GM18498 (cell line): ENCODE measurements at regions not wholly inside any gene's neighbourhood (a gene's known extent, or its start where the extent isn't known, plus 50 kb on each side); places are given as distances from the start of the nearest gene placed in this dataset.

ENCODE experiments used
- ATAC-seq: cut with Tn5 transposase; IDR thresholded peaks from one replicate; pipeline ENCODE4 v1.9.1; 2021; ENCODE audit warnings: mild to moderate bottlenecking, moderate library complexity; ENCODE audit not compliant: unreplicated experiment

- ATAC-seq: no peak
Measured at GRCh38 chr18:44473394-44474066, 207.2 kb upstream of the SETBP1 start.

- no peak for ATAC-seq
Measured at GRCh38 chr18:44474067-44474411, 206.6 kb upstream of the SETBP1 start.

GRCh38 chr18:44474591-44474990 lies 206.1 kb upstream of the SETBP1 start:
- ATAC-seq: no peak

GRCh38 chr18:44482761-44483160 lies 197.9 kb upstream of the SETBP1 start:
- ATAC-seq: no peak

GRCh38 chr18:44495151-44495550 lies 185.5 kb upstream of the SETBP1 start:
- no peak for ATAC-seq

- ATAC-seq: no peak
Measured at GRCh38 chr18:44497311-44497710, 183.4 kb upstream of the SETBP1 start.

- ATAC-seq: no peak
Measured at GRCh38 chr18:44497757-44498490, 182.8 kb upstream of the SETBP1 start.

GRCh38 chr18:44500808-44501610 lies 179.7 kb upstream of the SETBP1 start:
- ATAC-seq: no peak

GRCh38 chr18:44502221-44502620 lies 178.5 kb upstream of the SETBP1 start:
- ATAC-seq: no peak

GRCh38 chr18:44502790-44503189 lies 177.9 kb upstream of the SETBP1 start:
- ATAC-seq: peak; percentile 40

- no peak for ATAC-seq
Measured at GRCh38 chr18:44503854-44504253, 176.8 kb upstream of the SETBP1 start.

- ATAC-seq: peak; percentile 79
Measured at GRCh38 chr18:44507729-44508325, 172.9 kb upstream of the SETBP1 start.

- peak; percentile 28 for ATAC-seq
Measured at GRCh38 chr18:44508474-44508873, 172.2 kb upstream of the SETBP1 start.

- no peak for ATAC-seq
Measured at GRCh38 chr18:44509048-44509447, 171.6 kb upstream of the SETBP1 start.

GRCh38 chr18:44510390-44510789 lies 170.3 kb upstream of the SETBP1 start:
- ATAC-seq: no peak

GRCh38 chr18:44513233-44513632 lies 167.5 kb upstream of the SETBP1 start:
- ATAC-seq: no peak

- ATAC-seq: no peak
Measured at GRCh38 chr18:44514106-44514505, 166.6 kb upstream of the SETBP1 start.

GRCh38 chr18:44514766-44515165 lies 165.9 kb upstream of the SETBP1 start:
- ATAC-seq: no peak

- ATAC-seq: no peak
Measured at GRCh38 chr18:44516450-44516849, 164.2 kb upstream of the SETBP1 start.

GRCh38 chr18:44517136-44517535 lies 163.6 kb upstream of the SETBP1 start:
- ATAC-seq: no peak

- ATAC-seq: no peak
Measured at GRCh38 chr18:44518091-44518615, 162.5 kb upstream of the SETBP1 start.
